ENCODE measurements at regions not wholly inside any gene's neighbourhood (a gene's known extent, or its start where the extent isn't known, plus 50 kb on each side); places are given as distances from the start of the nearest gene placed in this dataset.
"Not testable (repeated sequence)": the region's sequence is repeated elsewhere in the genome, so short reads cannot be mapped to it uniquely, and the experiment has no call there.

DNA sequence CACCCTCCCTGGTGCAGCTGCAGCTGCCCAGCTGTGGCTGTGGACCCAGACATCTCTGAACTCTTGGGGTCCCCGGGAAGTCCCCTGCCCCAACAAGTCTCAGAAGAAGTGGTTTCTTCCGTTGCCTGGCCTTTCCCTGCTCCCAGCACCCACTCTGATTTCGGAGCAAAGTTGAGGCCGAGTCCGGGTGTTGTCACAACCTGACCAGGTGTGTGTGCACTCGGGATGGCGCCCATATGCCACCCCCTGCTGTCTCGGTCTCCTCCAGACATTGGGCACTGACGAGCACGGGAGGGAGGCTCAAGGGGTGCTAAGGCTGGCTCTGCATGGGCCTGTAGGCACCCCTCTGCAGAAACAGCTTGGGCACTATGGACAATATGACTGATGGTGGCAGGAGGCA, 1055.3 kb downstream of the REEP3 start:
- no peak for DNase-seq

DNA sequence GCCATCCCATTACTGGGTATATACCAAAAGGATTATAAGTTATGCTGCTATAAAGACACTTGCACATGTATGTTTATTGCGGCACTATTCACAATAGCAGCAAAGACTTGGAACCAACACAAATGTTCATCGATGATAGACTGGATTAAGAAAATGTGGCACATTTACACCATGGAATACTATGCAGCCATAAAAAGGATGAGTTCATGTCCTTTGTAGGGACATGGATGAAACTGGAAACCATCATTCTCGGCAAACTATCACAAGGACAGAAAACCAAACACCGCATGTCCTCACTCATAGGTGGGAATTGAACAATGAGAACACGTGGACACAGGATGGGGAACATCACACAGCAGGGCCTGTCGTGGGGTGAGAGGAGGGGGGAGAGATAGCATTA, 1057.6 kb downstream of the REEP3 start:
- not testable (repeated sequence) for DNase-seq

DNA sequence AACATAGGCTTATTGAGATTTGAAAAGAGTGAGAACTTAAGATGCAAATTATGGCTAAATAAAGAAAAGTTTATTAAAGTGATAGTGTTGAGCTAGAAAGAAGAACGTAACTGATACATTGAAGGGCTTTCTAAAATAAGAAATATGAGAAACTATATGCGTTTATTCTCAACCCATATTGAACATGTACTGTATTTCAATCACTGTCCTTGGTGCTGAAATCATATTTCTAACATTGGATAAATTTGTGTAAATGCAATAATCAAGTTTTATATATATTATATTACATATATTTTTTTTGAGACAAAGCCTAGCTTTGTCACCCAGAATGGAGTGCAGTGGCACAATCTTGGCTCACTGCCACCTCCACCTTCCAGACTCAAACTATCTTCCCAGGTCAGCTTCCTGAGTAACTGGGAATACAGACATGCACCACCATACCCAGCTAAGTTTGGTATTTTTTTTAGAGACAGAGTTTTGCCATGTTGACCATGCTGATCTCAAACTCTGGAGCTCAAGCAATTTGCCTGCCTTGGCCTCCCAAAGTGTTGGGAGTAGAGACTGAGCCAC, 1065.8 kb downstream of the REEP3 start:
- no peak for DNase-seq

DNA sequence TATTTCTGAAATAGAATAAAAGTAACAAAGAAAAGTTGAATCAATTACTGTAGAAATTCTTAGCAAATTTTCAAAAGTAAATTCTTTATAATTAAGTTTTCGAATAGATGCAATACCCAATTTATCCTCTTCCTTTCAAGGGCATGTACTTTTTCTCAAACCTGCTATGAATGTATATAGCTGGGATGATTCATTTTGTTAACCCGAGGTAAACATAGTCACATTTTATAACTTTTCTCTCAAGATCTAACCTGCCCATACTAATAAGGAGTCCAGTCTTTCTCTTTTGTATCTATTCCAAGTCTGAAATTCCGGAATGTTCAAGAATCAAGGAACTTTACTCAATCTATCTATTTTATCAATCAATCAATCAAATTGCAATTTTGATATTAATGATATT, 1072.9 kb downstream of the REEP3 start:
- DNase-seq, result no peak

DNA sequence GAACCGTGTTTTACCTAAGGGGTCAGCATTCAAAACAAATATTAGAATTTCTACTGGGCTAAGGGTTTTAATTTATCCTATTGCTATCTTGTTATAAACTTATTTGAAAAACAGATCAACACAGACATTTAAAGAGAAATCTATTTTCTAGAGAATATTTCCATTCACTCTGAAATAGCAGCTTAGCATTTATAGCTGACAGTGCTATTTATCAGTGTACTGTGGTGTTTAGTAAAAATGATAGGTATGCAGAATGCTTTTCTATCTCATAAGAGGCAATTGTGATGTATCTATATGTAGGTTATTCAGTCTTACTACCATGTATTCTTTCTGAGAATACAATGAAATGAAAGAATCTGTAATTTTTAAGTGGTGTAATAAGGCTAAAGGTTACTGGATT, 1077.4 kb downstream of the REEP3 start:
- no peak for DNase-seq

DNA sequence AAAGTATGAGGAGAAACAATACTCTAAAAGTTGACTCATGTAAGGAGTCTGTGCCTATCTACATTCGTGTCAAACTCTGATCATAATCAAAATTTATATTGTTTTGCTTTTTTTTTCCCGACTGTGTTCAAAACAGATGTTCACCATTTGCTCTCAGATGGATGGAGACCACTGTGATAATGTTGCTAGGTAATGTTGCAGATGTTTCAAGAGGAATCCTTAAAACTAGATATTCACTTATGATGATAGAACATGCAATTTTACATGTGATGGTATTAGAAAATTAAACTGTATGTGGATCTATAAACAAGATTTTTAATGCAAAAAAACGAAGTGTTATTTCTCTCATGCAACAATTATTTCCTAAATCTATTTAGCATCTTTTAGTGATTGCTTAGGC, 1080.1 kb downstream of the REEP3 start:
- DNase-seq, result no peak

DNA sequence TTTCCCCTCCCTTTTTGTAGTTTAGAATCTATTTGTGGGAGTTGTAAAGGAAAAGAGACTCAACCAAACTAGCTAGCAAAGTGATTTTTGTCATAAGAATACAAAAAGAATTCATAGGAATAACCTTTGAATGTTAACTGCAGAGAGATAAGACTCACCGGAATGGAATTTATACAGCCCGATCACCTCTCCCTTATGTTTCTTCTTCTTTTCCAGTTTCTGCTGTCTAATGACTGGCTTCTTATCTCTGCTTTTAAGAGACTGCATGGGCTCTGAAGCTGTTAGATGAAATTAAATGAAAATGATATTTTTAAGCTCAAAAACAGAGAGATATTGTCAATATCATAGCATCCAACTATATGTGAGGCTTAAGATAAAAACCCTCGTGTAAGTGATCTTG, 1095.9 kb downstream of the REEP3 start:
- no peak for DNase-seq

DNA sequence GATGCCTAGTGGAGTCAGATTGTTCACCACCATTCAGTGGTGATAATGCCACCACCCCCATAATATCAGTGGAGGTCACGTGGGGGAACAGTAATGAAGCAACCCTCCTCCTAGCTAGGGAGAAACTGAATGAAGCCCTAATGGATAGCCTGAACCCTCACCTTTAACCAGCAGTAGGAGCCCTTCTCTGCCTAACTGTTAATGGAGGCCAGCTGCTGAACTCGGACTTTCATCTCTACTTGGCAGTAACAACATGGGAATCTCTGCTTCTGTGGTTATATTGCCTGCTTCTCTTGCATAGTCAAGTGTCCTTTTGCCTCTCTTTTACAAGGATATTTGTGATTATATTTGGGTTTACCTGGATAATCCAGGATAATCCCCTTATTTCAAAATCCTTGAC, 1097.9 kb downstream of the REEP3 start:
- no peak for DNase-seq

DNA sequence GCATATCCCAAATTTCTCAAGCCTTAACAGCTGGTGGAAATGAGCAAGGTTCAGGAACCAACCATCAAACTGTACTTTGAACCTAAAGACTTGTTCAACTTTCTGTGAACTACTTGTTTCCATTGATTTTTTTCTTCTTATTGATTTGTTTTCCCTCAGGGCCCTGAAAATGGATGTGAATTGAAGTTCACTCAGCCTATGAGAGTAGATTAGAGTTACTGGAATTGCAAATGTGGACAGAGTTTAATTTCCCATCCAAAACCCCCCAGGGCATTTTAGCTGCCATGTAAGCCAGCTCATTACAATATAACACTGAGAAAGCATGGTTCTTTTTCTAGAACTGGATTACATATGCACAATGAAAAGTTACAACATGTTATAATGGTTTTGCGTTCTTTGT, 1105.7 kb downstream of the REEP3 start:
- no peak for DNase-seq

DNA sequence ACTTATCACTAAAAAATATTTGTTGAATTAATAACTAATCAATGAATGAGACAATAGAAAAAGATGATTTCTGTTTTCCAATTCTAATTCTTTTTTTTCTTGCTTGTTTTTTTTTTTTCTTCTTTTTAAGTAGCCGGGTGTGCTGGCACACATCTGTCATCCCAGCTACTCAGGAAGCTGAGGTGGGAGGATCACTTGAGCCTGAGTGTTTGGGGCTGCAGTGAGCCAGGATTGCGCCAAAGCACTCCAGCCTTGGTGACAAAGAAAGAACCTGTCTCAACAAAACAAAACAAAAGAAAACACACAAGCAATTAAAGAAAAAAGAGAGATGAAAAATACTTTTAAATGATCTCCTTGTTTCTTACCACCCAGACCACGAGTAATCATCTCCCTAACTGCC, 1109.3 kb downstream of the REEP3 start:
- DNase-seq, result no peak

DNA sequence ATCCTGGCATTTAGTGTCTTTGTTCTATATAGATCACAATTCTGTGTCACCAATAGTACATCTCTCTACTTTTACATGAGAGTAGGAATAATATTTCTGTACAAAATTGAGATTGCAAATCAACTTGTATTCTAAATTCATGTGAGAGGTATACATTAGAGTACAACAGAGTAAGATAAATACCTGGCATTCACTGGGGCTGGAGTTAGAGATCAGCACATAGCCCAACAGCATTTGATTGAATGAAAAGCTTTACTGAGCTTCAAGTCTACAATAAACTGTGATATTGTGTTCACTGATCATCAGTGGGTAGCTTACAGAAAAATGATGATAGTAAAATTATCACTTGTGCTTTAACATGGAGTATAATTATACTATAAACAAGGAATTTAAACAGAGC, 1114.7 kb downstream of the REEP3 start:
- no peak for DNase-seq

DNA sequence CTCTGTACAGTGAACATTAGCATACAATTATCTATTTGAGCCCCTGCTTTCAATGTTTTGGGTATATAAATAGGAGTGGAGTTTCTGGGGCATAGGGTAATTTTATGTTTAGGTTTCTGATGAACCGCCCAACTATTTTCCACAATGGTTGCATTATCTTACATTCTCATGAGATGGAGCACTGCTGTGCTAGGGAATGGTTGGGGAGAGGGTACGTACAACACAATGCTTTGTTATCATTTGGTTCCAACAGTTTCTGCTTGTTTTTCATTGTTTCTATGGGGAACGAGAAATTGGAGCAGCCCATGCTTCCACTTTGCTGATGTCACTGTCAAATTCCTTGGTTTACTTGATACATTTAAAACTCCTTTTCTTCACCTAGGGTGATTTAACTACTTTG, 1115.3 kb downstream of the REEP3 start:
- DNase-seq, result no peak

DNA sequence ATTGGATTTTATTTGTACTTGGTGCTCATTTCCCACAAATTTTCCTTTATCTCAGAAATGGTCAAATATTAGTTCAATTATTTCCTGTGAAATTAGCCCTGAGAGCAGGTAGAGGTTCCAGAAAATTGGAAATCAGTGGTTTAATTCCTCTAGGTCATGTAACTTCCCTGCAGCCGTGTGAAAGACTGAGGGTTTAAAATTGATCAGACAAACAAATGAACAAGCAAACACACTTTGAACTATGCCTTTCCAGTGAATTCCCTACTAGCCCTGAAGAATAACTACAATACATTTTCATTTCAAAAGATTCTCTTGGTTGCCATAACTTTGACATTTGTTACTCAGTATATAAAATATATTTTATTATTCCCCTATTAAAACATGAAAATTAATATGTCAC, 1116.7 kb downstream of the REEP3 start:
- no peak for DNase-seq

DNA sequence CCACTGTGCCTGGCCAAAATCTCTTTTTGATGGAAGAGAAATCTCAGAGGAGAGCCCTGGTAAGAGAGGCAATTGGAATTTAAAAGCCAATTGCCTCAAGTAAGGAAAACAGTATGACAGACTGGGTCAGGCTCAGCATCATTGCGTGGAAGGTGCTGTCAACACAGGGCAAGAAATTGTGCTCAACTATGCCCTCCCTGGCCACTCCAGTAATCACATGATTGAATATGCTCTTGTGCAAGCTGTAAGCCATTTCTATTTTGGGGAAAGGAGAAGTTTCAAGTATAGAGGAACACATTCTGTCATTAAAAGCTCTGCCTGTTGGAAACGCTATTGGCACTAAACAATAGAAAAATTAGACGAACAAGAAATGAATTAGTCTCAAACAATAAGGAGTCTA, 1127.7 kb downstream of the REEP3 start:
- no peak for DNase-seq

DNA sequence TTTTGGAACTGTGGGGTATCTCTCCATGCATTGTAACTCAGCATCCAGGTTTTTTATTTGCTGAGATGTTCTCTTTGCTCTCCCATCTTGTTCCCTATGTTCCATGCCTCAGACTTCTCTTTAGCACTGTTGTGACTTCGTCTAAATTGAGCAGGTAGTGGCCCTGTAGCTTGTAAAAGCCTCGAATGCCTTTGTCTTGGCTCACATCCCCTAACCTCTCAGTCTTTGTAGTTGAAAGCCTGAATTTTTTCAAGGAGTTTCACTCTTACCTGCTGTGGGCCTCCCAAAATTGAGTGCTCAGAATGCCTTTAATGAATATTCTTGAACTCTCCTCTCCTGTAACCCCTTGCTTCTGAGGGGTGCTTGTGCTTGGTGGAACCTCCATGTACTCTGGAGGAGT, 1137.3 kb downstream of the REEP3 start:
- DNase-seq, result no peak

DNA sequence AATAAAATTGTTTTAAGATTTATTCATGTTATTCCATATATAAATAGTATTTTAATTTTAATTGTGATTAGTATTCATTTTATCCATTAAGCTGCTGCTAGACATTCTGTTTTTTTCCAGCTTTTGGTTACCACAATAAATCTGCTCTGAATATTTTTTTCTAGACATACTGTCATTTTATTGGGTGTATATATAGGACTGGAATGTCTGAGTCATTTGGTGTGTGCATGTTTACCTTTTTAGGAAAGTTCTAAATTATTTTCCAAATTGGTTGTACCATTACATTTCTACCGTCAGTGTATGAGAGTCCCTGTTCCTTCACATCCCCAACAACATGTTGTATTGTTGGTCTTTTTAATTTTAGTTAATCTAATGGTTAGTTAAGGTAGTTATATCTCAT, 1138.1 kb downstream of the REEP3 start:
- DNase-seq, result no peak

DNA sequence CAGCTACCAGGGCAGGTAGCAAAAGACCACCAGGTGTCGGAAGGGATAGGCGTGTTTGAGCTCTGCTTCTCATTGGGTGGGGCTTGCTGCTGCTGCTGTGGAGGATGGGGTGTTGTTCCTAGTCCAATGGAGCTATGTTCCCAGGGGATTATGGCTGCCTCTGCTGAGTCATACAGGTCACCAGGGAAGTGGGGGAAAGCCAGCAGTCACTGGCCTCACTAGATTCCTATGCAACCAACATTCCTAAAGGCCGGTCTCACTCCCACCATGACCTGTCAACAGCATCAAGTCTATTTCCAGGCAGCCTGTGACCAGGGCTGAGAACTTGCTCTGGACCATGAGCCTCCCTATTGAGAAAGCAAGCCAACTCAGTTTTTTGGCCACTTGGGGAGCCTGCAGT, 1160.8 kb downstream of the REEP3 start:
- DNase-seq, result no peak

DNA sequence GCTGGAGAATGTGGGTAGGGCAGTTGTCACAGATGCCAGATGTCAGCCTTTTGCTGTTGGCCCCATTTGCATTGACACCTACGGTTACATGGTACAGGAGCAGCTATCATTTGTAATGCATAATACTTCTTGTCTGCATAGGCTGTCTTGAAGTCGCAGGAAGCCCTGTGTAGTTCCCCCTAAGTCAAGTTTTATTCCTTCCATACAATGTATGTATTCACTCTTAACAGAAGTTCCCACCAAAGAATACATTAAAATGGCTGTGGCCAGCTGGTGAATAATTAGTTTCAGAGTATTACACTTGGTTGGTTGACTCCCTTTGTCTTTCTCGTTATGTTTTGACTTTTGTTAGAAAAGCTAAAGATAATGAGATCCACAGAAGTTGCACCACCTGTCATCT, 1169.0 kb downstream of the REEP3 start:
- DNase-seq, result no peak

DNA sequence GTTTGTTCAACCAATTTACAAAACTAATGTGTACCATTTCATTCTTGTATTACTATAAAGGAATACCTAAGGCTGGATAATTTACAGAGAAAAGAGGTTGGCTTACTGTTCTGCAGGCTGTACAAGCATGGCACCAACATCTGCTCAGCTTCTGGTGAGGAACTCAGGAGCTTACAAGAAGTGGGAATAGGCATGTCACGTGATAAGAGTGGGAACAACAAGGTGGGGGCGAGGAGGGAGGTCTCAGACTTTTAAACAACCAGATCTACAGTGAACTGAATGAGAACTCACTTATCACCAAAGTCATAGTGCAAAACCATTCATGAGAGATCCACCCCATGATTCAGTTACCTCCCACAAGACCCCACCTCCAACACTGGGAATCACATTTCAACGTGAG, 1178.0 kb downstream of the REEP3 start:
- no peak for DNase-seq

DNA sequence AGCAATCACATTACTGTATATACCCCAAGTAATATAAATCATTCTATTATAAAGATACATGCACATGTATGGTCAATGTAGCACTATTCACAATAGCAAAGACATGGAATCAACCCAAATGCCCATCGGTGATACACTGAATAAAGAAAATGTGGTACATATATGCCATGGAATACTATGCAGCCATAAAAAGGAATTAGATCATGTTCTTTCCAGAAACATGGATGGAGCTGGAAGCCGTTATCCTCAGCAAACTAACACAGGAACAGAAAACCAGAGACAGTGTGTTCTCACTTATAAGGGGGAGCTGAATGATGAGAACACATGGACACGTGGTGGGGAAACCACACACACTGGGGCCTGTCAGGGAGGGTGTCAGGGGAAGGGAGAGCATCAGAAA, 1180.9 kb downstream of the REEP3 start:
- not testable (repeated sequence) for DNase-seq

DNA sequence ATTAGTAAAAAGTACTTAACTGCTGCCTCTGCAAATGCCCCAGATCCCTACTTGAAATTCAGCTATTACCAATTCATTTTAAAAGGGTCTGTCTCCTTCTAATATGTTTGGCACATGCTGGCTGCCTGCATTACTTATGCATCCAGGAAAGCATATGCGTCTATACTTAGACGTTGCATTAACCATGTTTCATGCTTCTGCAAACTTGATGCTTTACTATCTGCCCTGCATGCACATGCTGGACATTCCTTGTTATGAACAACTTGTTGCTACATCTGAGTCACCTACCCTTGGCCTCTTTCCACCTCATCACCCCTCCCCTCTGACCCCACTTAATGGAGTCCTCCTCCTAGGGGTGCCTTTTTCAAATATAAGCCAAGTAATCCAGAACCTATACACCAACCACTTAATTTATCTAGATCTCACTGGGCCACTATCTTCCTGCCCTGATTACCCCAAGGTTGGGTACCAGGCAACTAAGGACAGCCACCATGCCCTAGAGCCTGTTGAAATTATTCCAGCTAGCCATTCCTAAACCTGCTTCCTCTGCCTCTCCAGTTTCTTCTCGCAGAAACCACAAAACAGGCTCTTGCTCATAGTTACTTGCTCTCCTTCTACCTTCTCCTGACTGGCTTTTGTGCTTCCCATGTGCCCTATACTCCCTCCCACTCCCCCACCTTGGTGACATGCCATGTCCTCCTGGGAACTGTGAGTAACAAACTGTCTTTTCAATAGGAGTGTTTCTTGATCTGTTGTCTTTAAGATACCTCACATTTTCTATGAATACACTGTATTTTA, 1187.9 kb downstream of the REEP3 start:
- no peak for DNase-seq

DNA sequence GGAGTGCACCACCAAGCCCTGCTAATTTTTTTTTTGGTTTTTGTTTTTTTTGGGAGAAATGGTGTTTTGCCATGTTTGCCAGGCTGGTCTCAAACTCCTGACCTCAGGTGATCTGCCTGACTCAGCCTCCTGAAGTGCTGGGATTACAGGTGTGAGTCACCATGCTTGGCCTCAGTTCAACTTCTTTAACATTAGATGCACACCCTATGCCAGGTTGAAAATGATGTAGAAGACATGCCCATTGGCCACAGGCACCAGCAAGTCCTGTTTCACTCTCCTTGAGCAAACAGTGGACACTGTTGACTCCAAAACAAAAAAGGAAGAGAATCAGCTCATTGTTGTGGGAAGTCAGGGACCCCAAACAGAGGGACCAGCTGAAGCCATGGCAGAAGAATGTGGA, 1205.3 kb downstream of the REEP3 start:
- DNase-seq, result no peak

DNA sequence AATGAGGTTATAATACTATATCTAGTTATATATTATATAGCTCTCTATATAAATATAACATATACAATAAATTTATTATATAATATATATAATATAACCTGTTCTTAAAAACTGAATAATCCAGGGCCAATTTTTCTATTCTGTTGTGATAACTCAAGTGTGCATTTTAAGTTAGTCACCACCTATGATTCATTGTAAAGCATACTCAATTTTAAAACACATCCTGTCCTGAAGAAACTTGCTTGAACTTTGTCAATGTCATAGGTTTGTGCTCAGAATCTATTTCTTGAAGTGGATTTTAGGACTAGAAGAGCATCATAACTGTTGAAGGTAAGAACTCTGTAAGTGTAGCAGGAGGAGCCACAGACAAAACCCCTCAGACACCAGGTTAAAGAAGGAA, 1209.8 kb downstream of the REEP3 start:
- DNase-seq, result no peak

DNA sequence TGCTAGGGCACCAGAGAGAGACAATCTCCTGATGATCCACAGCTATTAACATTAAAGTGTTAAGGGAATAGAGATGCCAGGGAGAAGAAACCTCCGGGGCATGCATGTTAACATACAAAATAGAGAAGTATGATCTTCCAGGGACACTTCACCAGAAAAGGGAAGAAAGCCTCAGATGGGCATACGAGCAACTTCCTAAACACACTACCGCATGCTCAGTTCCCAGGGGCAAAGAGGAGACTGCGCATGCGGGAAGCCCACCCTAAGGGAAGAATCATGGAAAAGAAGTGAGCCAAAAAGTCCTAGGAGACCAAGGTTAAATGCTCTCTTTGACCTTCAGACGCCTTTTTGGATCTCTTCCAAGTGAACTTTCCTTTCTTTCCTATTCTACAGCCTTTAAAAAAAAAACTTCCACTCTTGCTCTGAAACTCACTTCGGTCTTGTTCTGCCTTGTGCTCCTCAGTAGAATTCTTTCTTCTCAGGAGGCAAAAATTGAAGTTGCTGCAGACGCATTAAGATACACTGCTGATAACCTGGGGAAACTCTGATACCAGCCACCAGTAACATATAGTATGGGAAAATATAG, 1211.3 kb downstream of the REEP3 start:
- no peak for DNase-seq

Measured in right lung (tissue), 2 donors.